ENCODE measurements at regions not wholly inside any gene's neighbourhood (a gene's known extent, or its start where the extent isn't known, plus 50 kb on each side); places are given as distances from the start of the nearest gene placed in this dataset.

GRCh38 chr10:120760253-120760652 lies 90.9 kb upstream of the WDR11 start:
- TF ChIP-seq CTCF (IDR thresholded peaks at IDR 0.05), result no peak
- no peak for TF ChIP-seq POLR2AphosphoS5 (IDR thresholded peaks at IDR 0.05)
- TF ChIP-seq EP300 (IDR thresholded peaks at IDR 0.05), result no peak

Data from esophagus muscularis mucosa (tissue), 4 donors.